Small intestine (tissue), 7 donors: ENCODE measurements at regions not wholly inside any gene's neighbourhood (a gene's known extent, or its start where the extent isn't known, plus 50 kb on each side); places are given as distances from the start of the nearest gene placed in this dataset.

Experiments used
- DNase-seq, 2 donors: peaks; one replicate each; pipeline versions ENCODE4 v3.0.0 to v3.0.0-alpha.2; 2013
- FAIRE-seq: peaks from 2 replicates; lab custom pipeline; 2012; peaks lifted over from hg19 to GRCh38; lab: Jason Lieb, UNC
- H3K27ac ChIP-seq, 3 donors: one replicate each; pipeline ENCODE4 v1.5.1; 2013; ENCODE audit warnings: low read length in 2 of 3, mild to moderate bottlenecking in 2 of 3, control low read depth in 1 of 3, inconsistent platforms in 1 of 3, low read depth in 1 of 3, moderate library complexity in 1 of 3
- H3K27me3 ChIP-seq, 3 donors: one replicate each; pipeline ENCODE4 v1.6.1; 2013; ENCODE audit warnings: low read length in 3 of 3, inconsistent platforms in 1 of 3; ENCODE audit not compliant: control insufficient read depth in 3 of 3, insufficient read depth in 3 of 3
- H3K36me3 ChIP-seq, 3 donors: one replicate each; pipeline ENCODE4 v1.6.1; 2013; ENCODE audit warnings: low read length in 3 of 3, inconsistent platforms in 1 of 3, low read depth in 1 of 3, mild to moderate bottlenecking in 1 of 3, moderate library complexity in 1 of 3; ENCODE audit not compliant: control insufficient read depth in 3 of 3, insufficient read depth in 2 of 3
- H3K4me1 ChIP-seq, 3 donors: one replicate each; pipeline ENCODE4 v1.6.1; 2013; ENCODE audit warnings: low read length in 2 of 3, inconsistent platforms in 1 of 3, low read depth in 1 of 3, mild to moderate bottlenecking in 1 of 3, moderate library complexity in 1 of 3; ENCODE audit not compliant: control insufficient read depth in 3 of 3, insufficient read depth in 2 of 3
- H3K4me3 ChIP-seq, 3 donors: one replicate each; pipeline ENCODE4 v1.5.1; 2013; ENCODE audit warnings: low read length in 3 of 3, control low read depth in 1 of 3, inconsistent platforms in 1 of 3, low read depth in 1 of 3, mild to moderate bottlenecking in 1 of 3, moderate library complexity in 1 of 3
- H3K9me3 ChIP-seq, 2 donors: one replicate each; pipeline ENCODE4 v1.6.1; 2013; ENCODE audit warnings: low read depth in 1 of 2, low read length in 1 of 2; ENCODE audit not compliant: control insufficient read depth in 2 of 2, insufficient read depth in 1 of 2
- WGBS, 3 donors: extraction: QIAGEN DNeasy Blood & Tissue Kit; methylation state at CpG; one replicate each; pipeline ENCODE4 v1.1.7; 2013; 5-methylcytosine and 5-hydroxymethylcytosine counted together
- donor health status: healthy with polysubstance abuse.
- donor health status: control.
- donor health status: control.
- donor health status: Bipolar disorder and iron deficiency.
- donor health status: healthy.

- WGBS, 3 donors: 51 to 87% (median 70%) methylated on average over 2 of the region's 2 CpGs
- FAIRE-seq: no peak
- peak; percentile 5 to 16 for DNase-seq
- no peaks in the 10 kb centered on the region for H3K27me3 ChIP-seq
- H3K36me3 ChIP-seq: no peaks in the 10 kb centered on the region
- no peaks in the 10 kb centered on the region for H3K9me3 ChIP-seq
- no peak overlapping the region for H3K27ac ChIP-seq
- peaks cover 0 to 2% (median 0%) of the 10 kb centered on the region in 3 donors for H3K4me1 ChIP-seq
- H3K4me3 ChIP-seq: no peak overlapping the region
Observed at GRCh38 chr11:103668859-103669258, 367.6 kb upstream of the DDI1 start.

GRCh38 chr11:103671143-103671651, 365.2 kb upstream of the DDI1 start:
- H3K4me3 ChIP-seq: no peak overlapping the region
- no peaks in the 10 kb centered on the region for H3K36me3 ChIP-seq
- H3K9me3 ChIP-seq: no peaks in the 10 kb centered on the region
- no peaks in the 10 kb centered on the region for H3K27me3 ChIP-seq
- FAIRE-seq (no peak), DNase-seq (no peak)
- H3K4me1 ChIP-seq: peaks cover 0 to 2% (median 0%) of the 10 kb centered on the region in 3 donors
- WGBS, 3 donors: 42 to 58% (median 43%) methylated on average over 2 of the region's 2 CpGs
- no peak overlapping the region for H3K27ac ChIP-seq

GRCh38 chr11:103673773-103674172, 362.7 kb upstream of the DDI1 start:
- DNase-seq (no peak), FAIRE-seq (no peak)
- Histone ChIP-seq H3K4me3 (no peak overlapping the region), H3K4me1 (no peaks in the 10 kb centered on the region), H3K27me3 (no peaks in the 10 kb centered on the region), H3K36me3 (no peaks in the 10 kb centered on the region), H3K27ac (no peak overlapping the region), H3K9me3 (no peaks in the 10 kb centered on the region)
- 79 to 83% (median 79%) methylated on average over 2 of the region's 2 CpGs for WGBS, 3 donors

GRCh38 chr11:103676413-103676812, 360.0 kb upstream of the DDI1 start:
- H3K27ac ChIP-seq: no peak overlapping the region
- no peaks in the 10 kb centered on the region for H3K4me1 ChIP-seq
- H3K27me3 ChIP-seq: no peaks in the 10 kb centered on the region
- H3K9me3 ChIP-seq: no peaks in the 10 kb centered on the region
- no peak overlapping the region for H3K4me3 ChIP-seq
- H3K36me3 ChIP-seq: no peaks in the 10 kb centered on the region
- FAIRE-seq: no peak
- no peak for DNase-seq
- WGBS, 3 donors: 72 to 80% (median 76%) methylated on average over 1 of the region's 1 CpG

GRCh38 chr11:103680826-103681225, 355.6 kb upstream of the DDI1 start:
- Histone ChIP-seq H3K27ac (no peak overlapping the region), H3K4me1 (no peaks in the 10 kb centered on the region), H3K27me3 (no peaks in the 10 kb centered on the region), H3K4me3 (no peak overlapping the region), H3K36me3 (no peaks in the 10 kb centered on the region), H3K9me3 (no peaks in the 10 kb centered on the region)
- 29 to 33% (median 32%) methylated on average over 1 of the region's 1 CpG for WGBS, 3 donors
- DNase-seq: no peak
- FAIRE-seq: no peak

GRCh38 chr11:103681855-103682254, 354.6 kb upstream of the DDI1 start:
- DNase-seq: no peak
- Histone ChIP-seq H3K27me3 (no peaks in the 10 kb centered on the region), H3K36me3 (no peaks in the 10 kb centered on the region), H3K4me3 (no peak overlapping the region), H3K4me1 (no peaks in the 10 kb centered on the region), H3K27ac (no peak overlapping the region), H3K9me3 (no peaks in the 10 kb centered on the region)
- 68 to 70% (median 70%) methylated on average over 7 of the region's 7 CpGs for WGBS, 3 donors
- FAIRE-seq: no peak

GRCh38 chr11:103682318-103683184, 353.9 kb upstream of the DDI1 start:
- Histone ChIP-seq H3K4me3 (no peak overlapping the region), H3K9me3 (no peaks in the 10 kb centered on the region), H3K27me3 (no peaks in the 10 kb centered on the region), H3K36me3 (no peaks in the 10 kb centered on the region), H3K27ac (no peak overlapping the region), H3K4me1 (no peaks in the 10 kb centered on the region)
- no peak for FAIRE-seq
- peak; percentile 53 to 76 for DNase-seq
- 11 to 18% (median 13%) methylated on average over 8 of the region's 8 CpGs for WGBS, 3 donors

- DNase-seq: no peak
- Histone ChIP-seq H3K36me3 (no peaks in the 10 kb centered on the region), H3K4me3 (no peak overlapping the region), H3K9me3 (no peaks in the 10 kb centered on the region), H3K27ac (no peak overlapping the region), H3K27me3 (no peaks in the 10 kb centered on the region), H3K4me1 (no peaks in the 10 kb centered on the region)
- no peak for FAIRE-seq
- 76 to 88% (median 82%) methylated on average over 2 of the region's 2 CpGs for WGBS, 3 donors
Observed at GRCh38 chr11:103683576-103683975, 352.9 kb upstream of the DDI1 start.
